H9 (cell line): ENCODE measurements at regions not wholly inside any gene's neighbourhood (a gene's known extent, or its start where the extent isn't known, plus 50 kb on each side); places are given as distances from the start of the nearest gene placed in this dataset.
"Not testable (repeated sequence)": the region's sequence is repeated elsewhere in the genome, so short reads cannot be mapped to it uniquely, and the experiment has no call there.

Experiments
- DNase-seq: peaks from one replicate; pipeline ENCODE4 v3.0.0-alpha.2; 2017
- H2AFZ ChIP-seq: one replicate; pipeline ENCODE4 v1.6.1; 2013; ENCODE audit warnings: mild to moderate bottlenecking, low read length, control low read depth, moderate library complexity
- H2AK5ac ChIP-seq: 2 replicates; pipeline ENCODE4 v1.6.1; 2013; ENCODE audit warnings: low read length, control low read depth, mixed read lengths; ENCODE audit not compliant: insufficient read length
- H2BK120ac ChIP-seq: one replicate; pipeline ENCODE4 v1.6.1; 2013; ENCODE audit warnings: low read depth, mild to moderate bottlenecking, low read length, control low read depth, inconsistent platforms; ENCODE audit not compliant: poor library complexity, severe bottlenecking
- H2BK12ac ChIP-seq: 2 replicates; pipeline ENCODE4 v1.6.1; 2013; ENCODE audit warnings: low read length, control low read depth, mixed read lengths, low read depth; ENCODE audit not compliant: insufficient read length
- H2BK15ac ChIP-seq: 2 replicates; pipeline ENCODE4 v1.6.1; 2013; ENCODE audit warnings: low read depth, low read length, control low read depth
- H2BK20ac ChIP-seq: one replicate; pipeline ENCODE4 v1.6.1; 2013; ENCODE audit warnings: low read depth, mild to moderate bottlenecking, low read length, control low read depth, inconsistent platforms; ENCODE audit not compliant: poor library complexity, severe bottlenecking
- H2BK5ac ChIP-seq: 2 replicates; pipeline ENCODE4 v1.6.1; 2013; ENCODE audit warnings: low read length, control low read depth, mixed read lengths; ENCODE audit not compliant: insufficient read length
- H3K14ac ChIP-seq: 2 replicates; pipeline ENCODE4 v1.6.1; 2013; ENCODE audit warnings: low read length, control low read depth; ENCODE audit not compliant: insufficient read depth
- H3K18ac ChIP-seq: 2 replicates; pipeline ENCODE4 v1.6.1; 2013; ENCODE audit warnings: low read depth, mild to moderate bottlenecking, mixed read lengths, low read length, control low read depth; ENCODE audit not compliant: insufficient read length
- H3K23ac ChIP-seq: 2 replicates; pipeline ENCODE4 v1.6.1; 2013; ENCODE audit warnings: low read length, control low read depth, mixed read lengths, low read depth; ENCODE audit not compliant: insufficient read length
- H3K23me2 ChIP-seq: 2 replicates; pipeline ENCODE4 v1.6.1; 2013; ENCODE audit warnings: low read depth, mild to moderate bottlenecking, mixed read lengths, low read length, control low read depth; ENCODE audit not compliant: insufficient read length, poor library complexity, severe bottlenecking
- H3K27ac ChIP-seq: 2 replicates; pipeline ENCODE4 v1.5.1; 2013; ENCODE audit warnings: low read length, control low read depth, mixed read lengths, low read depth; ENCODE audit not compliant: insufficient read length
- H3K27me3 ChIP-seq: 2 replicates; pipeline ENCODE4 v1.6.1; 2013; ENCODE audit warnings: low read length, control low read depth, inconsistent platforms; ENCODE audit not compliant: insufficient read depth
- H3K4ac ChIP-seq: 2 replicates; pipeline ENCODE4 v1.6.1; 2013; ENCODE audit warnings: low read depth, mild to moderate bottlenecking, control low read depth, inconsistent platforms, low read length, moderate library complexity
- H3K4me1 ChIP-seq: 2 replicates; pipeline ENCODE4 v1.6.1; 2013; ENCODE audit warnings: low read length, control low read depth, inconsistent platforms; ENCODE audit not compliant: insufficient read depth
- H3K4me2 ChIP-seq: 2 replicates; pipeline ENCODE4 v1.6.1; 2013; ENCODE audit warnings: low read length, control low read depth, mixed read lengths; ENCODE audit not compliant: insufficient read length, insufficient read depth
- H3K56ac ChIP-seq: 2 replicates; pipeline ENCODE4 v1.6.1; 2013; ENCODE audit warnings: low read depth, mild to moderate bottlenecking, mixed read lengths, low read length, control low read depth; ENCODE audit not compliant: insufficient read length
- H3K79me1 ChIP-seq: 2 replicates; pipeline ENCODE4 v1.6.1; 2013; ENCODE audit warnings: low read depth, mild to moderate bottlenecking, moderate library complexity, low read length, control low read depth, inconsistent platforms; ENCODE audit not compliant: insufficient read depth, poor library complexity, severe bottlenecking
- H3K79me2 ChIP-seq: 2 replicates; pipeline ENCODE4 v1.6.1; 2013; ENCODE audit warnings: low read length, control low read depth, inconsistent platforms; ENCODE audit not compliant: insufficient read depth
- H3K9ac ChIP-seq: 2 replicates; pipeline ENCODE4 v1.6.1; 2013; ENCODE audit warnings: low read length, control low read depth, mixed read lengths; ENCODE audit not compliant: insufficient read length; ENCODE audit errors: extremely low read depth
- H3K9me3 ChIP-seq: one replicate; pipeline ENCODE4 v1.6.1; 2013; ENCODE audit warnings: low read depth, low read length, inconsistent platforms; ENCODE audit not compliant: control insufficient read depth
- H3T11ph ChIP-seq: one replicate; pipeline ENCODE4 v1.6.1; 2013; ENCODE audit warnings: mild to moderate bottlenecking, low read length, control low read depth, inconsistent platforms
- H4K20me1 ChIP-seq: one replicate; pipeline ENCODE4 v1.6.1; 2013; ENCODE audit not compliant: control insufficient read depth, insufficient read length, insufficient read depth
- H4K5ac ChIP-seq: 2 replicates; pipeline ENCODE4 v1.6.1; 2013; ENCODE audit warnings: low read depth, mild to moderate bottlenecking, mixed read lengths, low read length, control low read depth; ENCODE audit not compliant: insufficient read length
- H4K8ac ChIP-seq: replicated peaks from 2 replicates; pipeline ENCODE4 v1.6.1; 2013; ENCODE audit warnings: low read length, control low read depth, mixed read lengths, low read depth; ENCODE audit not compliant: insufficient read length
- H4K91ac ChIP-seq: 2 replicates; pipeline ENCODE4 v1.6.1; 2013; ENCODE audit warnings: low read depth, mild to moderate bottlenecking, moderate library complexity, mixed read lengths, low read length, control low read depth; ENCODE audit not compliant: insufficient read length
- H3K27ac Mint-ChIP-seq, 3 experiments: 2 replicates in 2 of 3; 3 replicates in 1 of 3; pipeline ENCODE4 v1.8.0; 2020 to 2021; ENCODE audit warnings: mixed read lengths in 3 of 3, mild to moderate bottlenecking in 1 of 3, moderate library complexity in 1 of 3
- H3K27me3 Mint-ChIP-seq: 2 replicates; pipeline ENCODE4 v1.8.0; 2021; ENCODE audit warnings: low read depth, mild to moderate bottlenecking, moderate library complexity, mixed read lengths
- H3K36me3 Mint-ChIP-seq, 3 experiments: 2 replicates in 2 of 3; 3 replicates in 1 of 3; pipeline ENCODE4 v1.8.0; 2020 to 2021; ENCODE audit warnings: low read depth in 3 of 3, mixed read lengths in 3 of 3; ENCODE audit not compliant: insufficient read depth in 1 of 3
- H3K4me1 Mint-ChIP-seq, 2 experiments: 2 replicates each; pipeline ENCODE4 v1.8.0; 2020; ENCODE audit warnings: mixed read lengths in 2 of 2
- H3K4me3 Mint-ChIP-seq, 2 experiments: 2 replicates in 1 of 2; 3 replicates in 1 of 2; pipeline ENCODE4 v1.8.0; 2020 to 2021; ENCODE audit warnings: mild to moderate bottlenecking in 2 of 2, mixed read lengths in 2 of 2, moderate library complexity in 1 of 2
- H3K9me3 Mint-ChIP-seq, 2 experiments: 2 replicates in 1 of 2; 3 replicates in 1 of 2; pipeline ENCODE4 v1.8.0; 2020; ENCODE audit warnings: mild to moderate bottlenecking in 2 of 2, mixed read lengths in 2 of 2, moderate library complexity in 1 of 2
- CTCF ChIP-seq: fragments of 200-600 bp; sonication (generic); conservative IDR thresholded peaks from 3 replicates; pipeline ENCODE4 v1.8.0; 2021; ENCODE audit warnings: antibody characterized with exemption, mild to moderate bottlenecking
- WGBS: extraction: QIAGEN DNeasy Blood & Tissue Kit; methylation state at CpG from one replicate; pipeline ENCODE4 v1.1.7; 2013; ENCODE audit warnings: missing lambda C conversion rate, low lambda C conversion rate, mixed read lengths; ENCODE audit not compliant: insufficient read length; ENCODE audit errors: extremely low coverage; 5-methylcytosine and 5-hydroxymethylcytosine counted together

- Histone ChIP-seq H3K18ac (no peak overlapping the region), H4K5ac (no peak overlapping the region), H2BK120ac (no peak overlapping the region), H2BK12ac (no peak overlapping the region), H3K56ac (no peak overlapping the region), H2AFZ (no peak overlapping the region), H3T11ph (no peak overlapping the region), H2AK5ac (no peak overlapping the region), H3K4me1 (no peaks in the 10 kb centered on the region), H3K79me1 (no peaks in the 10 kb centered on the region), H4K8ac (no peak overlapping the region), H3K23me2 (no peaks in the 10 kb centered on the region), H4K20me1 (no peaks in the 10 kb centered on the region), H3K27ac (no peak overlapping the region), H3K14ac (no peak overlapping the region), H2BK5ac (no peak overlapping the region), H3K4me2 (no peak overlapping the region), H2BK20ac (no peak overlapping the region), H3K79me2 (no peaks in the 10 kb centered on the region), H2BK15ac (no peak overlapping the region), H3K27me3 (no peaks in the 10 kb centered on the region), H4K91ac (no peak overlapping the region), H3K9ac (no peak overlapping the region), H3K9me3 (no peaks in the 10 kb centered on the region), H3K4ac (no peak overlapping the region), H3K23ac (no peak overlapping the region)
- WGBS: no CpG with 5 or more reads among the region's 2 CpGs
- Mint-ChIP-seq H3K4me1 (peaks cover 6 to 9% of the 10 kb centered on the region in 2 experiments), H3K36me3 (peaks cover 7 to 20% (median 17%) of the 10 kb centered on the region in 3 experiments; a peak in 6 of 7 replicates), H3K4me3 (no peak overlapping the region), H3K27me3 (no peaks in the 10 kb centered on the region), H3K9me3 (peaks cover 16 to 20% of the 10 kb centered on the region in 2 experiments; a peak in 4 of 5 replicates), H3K27ac (no peak overlapping the region)
- no peak for TF ChIP-seq CTCF
- no peak for DNase-seq
These were observed 289.2 kb downstream of the SUCLG1 start for GRCh38 chr2:84169871-84170270.

GRCh38 chr2:84168552-84168951 is 290.5 kb downstream of the SUCLG1 start:
- H3K18ac ChIP-seq, H3K56ac ChIP-seq, H2BK15ac ChIP-seq, H3K14ac ChIP-seq, H3K9me3 ChIP-seq, H4K20me1 ChIP-seq, H3K23ac ChIP-seq, H3K23me2 ChIP-seq, H3K4me2 ChIP-seq, H3K27ac ChIP-seq, H4K5ac ChIP-seq, H3K9ac ChIP-seq, H3K4me1 Mint-ChIP-seq, H2BK120ac ChIP-seq, H3K27ac Mint-ChIP-seq, H3K79me2 ChIP-seq, H3K4ac ChIP-seq, H2BK20ac ChIP-seq, H3K4me1 ChIP-seq, H4K8ac ChIP-seq, H2BK5ac ChIP-seq, DNase-seq, H3K79me1 ChIP-seq, H3K4me3 Mint-ChIP-seq, H4K91ac ChIP-seq, H3K27me3 Mint-ChIP-seq, H3T11ph ChIP-seq, H2BK12ac ChIP-seq, H2AK5ac ChIP-seq, H2AFZ ChIP-seq, H3K27me3 ChIP-seq: not testable (repeated sequence)
- WGBS: no CpG with 5 or more reads among the region's 1 CpG
- H3K36me3 Mint-ChIP-seq: peaks cover 7 to 20% (median 17%) of the 10 kb centered on the region in 3 experiments; a peak in 6 of 7 replicates
- H3K9me3 Mint-ChIP-seq: peaks cover 16 to 20% of the 10 kb centered on the region in 2 experiments; a peak in 4 of 5 replicates
